Endodermal cell (in vitro differentiated cells): ENCODE measurements at regions not wholly inside any gene's neighbourhood (a gene's known extent, or its start where the extent isn't known, plus 50 kb on each side); places are given as distances from the start of the nearest gene placed in this dataset.

Experiments
- DNase-seq: peaks from one replicate; pipeline ENCODE4 v3.0.0-alpha.2; 2017
- H3K27ac ChIP-seq: 2 replicates; pipeline ENCODE4 v1.5.1; 2013; ENCODE audit warnings: mild to moderate bottlenecking, low read depth, low read length, moderate library complexity
- H3K27me3 ChIP-seq: 2 replicates; pipeline ENCODE4 v1.6.1; 2013; ENCODE audit warnings: mild to moderate bottlenecking, low read length, moderate library complexity; ENCODE audit not compliant: insufficient read depth, control insufficient read depth, poor library complexity, severe bottlenecking
- H3K36me3 ChIP-seq: 2 replicates; pipeline ENCODE4 v1.7.0; 2013; ENCODE audit warnings: mild to moderate bottlenecking, low read length, moderate library complexity; ENCODE audit not compliant: control insufficient read depth, insufficient read depth
- H3K4me1 ChIP-seq: one replicate; pipeline ENCODE4 v1.7.0; 2013; ENCODE audit warnings: low read length; ENCODE audit not compliant: control insufficient read depth, insufficient read depth
- H3K4me3 ChIP-seq: 2 replicates; pipeline ENCODE4 v1.5.1; 2013; ENCODE audit warnings: mild to moderate bottlenecking, low read length, moderate library complexity
- H3K9ac ChIP-seq: 2 replicates; pipeline ENCODE4 v1.6.1; 2013; ENCODE audit warnings: mild to moderate bottlenecking, low read length, moderate library complexity; ENCODE audit not compliant: poor library complexity, severe bottlenecking; ENCODE audit errors: extremely low read depth
- H3K9me3 ChIP-seq: 2 replicates; pipeline ENCODE4 v1.6.1; 2013; ENCODE audit warnings: mild to moderate bottlenecking, low read length, moderate library complexity; ENCODE audit not compliant: control insufficient read depth
- H3K27ac Mint-ChIP-seq: 2 replicates; pipeline ENCODE4 v1.8.0; 2020; ENCODE audit warnings: mixed read lengths
- H3K27me3 Mint-ChIP-seq: 2 replicates; pipeline ENCODE4 v1.8.0; 2021; ENCODE audit warnings: mild to moderate bottlenecking, mixed read lengths; ENCODE audit not compliant: insufficient read depth
- H3K36me3 Mint-ChIP-seq: 2 replicates; pipeline ENCODE4 v1.8.0; 2020; ENCODE audit warnings: low read depth, mixed read lengths
- H3K4me1 Mint-ChIP-seq: 2 replicates; pipeline ENCODE4 v1.8.0; 2020; ENCODE audit warnings: mixed read lengths
- H3K4me3 Mint-ChIP-seq: 2 replicates; pipeline ENCODE4 v1.8.0; 2020; ENCODE audit warnings: mild to moderate bottlenecking, moderate library complexity, mixed read lengths
- H3K9me3 Mint-ChIP-seq: 2 replicates; pipeline ENCODE4 v1.8.0; 2020; ENCODE audit warnings: mild to moderate bottlenecking, mixed read lengths
- CTCF ChIP-seq: fragments of 200-600 bp; sonication (generic); conservative IDR thresholded peaks from 2 replicates; pipeline ENCODE4 v1.5.0; 2021; ENCODE audit warnings: antibody characterized with exemption, mild to moderate bottlenecking
- WGBS, 2 experiments: methylation state at CpG; one replicate each; pipeline versions ENCODE4 v1.1.5 to v1.1.7; 2013; ENCODE audit warnings: missing lambda C conversion rate in 2 of 2, mixed read lengths in 1 of 2; ENCODE audit not compliant: insufficient coverage in 1 of 2, insufficient read length in 1 of 2; 5-methylcytosine and 5-hydroxymethylcytosine counted together

DNA sequence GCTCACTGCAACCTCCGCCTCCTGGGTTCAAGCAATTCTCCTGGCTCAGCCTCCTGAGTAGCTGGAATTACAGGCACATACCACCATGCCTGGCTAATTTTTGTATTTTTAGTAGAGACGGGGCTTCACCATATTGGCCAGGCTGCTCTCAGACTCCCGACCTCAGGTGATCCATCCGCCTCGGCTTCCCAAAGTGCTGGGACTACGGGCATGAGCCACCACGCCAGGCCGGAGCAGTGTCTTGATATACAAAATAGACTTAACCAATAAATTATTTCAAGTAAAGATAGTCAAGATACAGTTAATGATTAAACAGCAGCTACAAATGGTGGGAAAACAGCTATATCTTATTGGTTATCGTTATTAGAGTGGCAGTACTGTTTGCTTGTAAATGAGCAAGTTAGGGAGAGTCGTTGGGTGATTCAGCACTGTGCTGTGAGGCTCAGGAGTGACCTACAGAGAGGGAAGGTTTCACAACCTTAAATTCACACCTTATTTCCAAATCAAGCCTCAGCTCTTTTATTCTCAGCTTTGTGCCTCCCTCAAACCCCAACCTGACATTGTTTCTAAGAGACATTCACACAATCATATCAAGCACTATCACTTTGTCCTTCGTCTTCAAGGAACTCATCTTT, 1128.4 kb upstream of the MAP3K7 start:
- no peaks in the 10 kb centered on the region for H3K27me3 Mint-ChIP-seq
- Histone ChIP-seq H3K27me3 (no peaks in the 10 kb centered on the region), H3K9me3 (no peaks in the 10 kb centered on the region), H3K4me1 (no peaks in the 10 kb centered on the region), H3K36me3 (no peaks in the 10 kb centered on the region), H3K27ac (no peak overlapping the region), H3K9ac (no peak overlapping the region), H3K4me3 (no peak overlapping the region)
- H3K27ac Mint-ChIP-seq: no peak overlapping the region
- no peaks in the 10 kb centered on the region for H3K4me1 Mint-ChIP-seq
- 91% methylated on average over 5 to 11 of the region's 11 CpGs for WGBS, 2 experiments
- DNase-seq: no peak
- no peak for TF ChIP-seq CTCF
- H3K36me3 Mint-ChIP-seq: no peaks in the 10 kb centered on the region
- H3K9me3 Mint-ChIP-seq: no peaks in the 10 kb centered on the region
- no peak overlapping the region for H3K4me3 Mint-ChIP-seq

DNA sequence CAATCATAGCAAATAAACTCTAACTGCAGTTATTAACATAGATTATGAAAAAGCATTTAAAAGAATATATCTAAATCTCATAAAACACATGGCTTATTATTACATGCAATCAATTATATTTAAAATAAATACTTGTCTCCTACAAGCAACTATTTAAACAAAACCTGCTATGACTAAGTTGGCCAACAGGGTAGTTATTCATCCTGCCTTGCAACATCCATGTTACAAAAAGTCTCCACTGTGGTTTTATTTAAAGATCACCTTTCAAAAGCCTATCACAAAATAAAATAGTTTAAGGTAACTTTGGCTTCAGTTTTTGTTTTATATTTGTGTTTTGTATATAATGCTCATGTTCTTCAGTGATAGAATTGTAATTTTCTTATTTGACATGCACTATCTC, 1127.0 kb upstream of the MAP3K7 start:
- H3K36me3 Mint-ChIP-seq: no peaks in the 10 kb centered on the region
- TF ChIP-seq CTCF: peak; percentile 44

DNA sequence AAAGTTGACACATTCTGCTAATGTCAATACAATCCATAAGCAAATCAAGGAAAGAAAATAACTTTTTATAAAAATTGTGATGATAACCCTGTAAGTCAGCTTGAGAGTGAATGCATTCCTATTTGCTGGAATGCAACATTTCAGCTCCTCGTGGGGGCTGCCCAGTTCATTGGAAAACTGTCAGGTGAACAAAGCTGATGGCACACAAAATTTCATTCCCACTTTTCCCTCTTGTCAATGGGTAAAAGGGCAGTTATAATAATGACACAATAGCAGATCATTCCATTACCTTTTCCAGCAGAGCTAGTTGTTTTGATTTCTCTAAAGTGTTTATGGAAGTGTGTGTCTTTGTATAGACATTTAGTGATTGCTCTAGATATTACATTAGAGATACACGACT, 1124.6 kb upstream of the MAP3K7 start:
- Histone ChIP-seq H3K27me3 (no peaks in the 10 kb centered on the region), H3K27ac (no peak overlapping the region), H3K36me3 (no peaks in the 10 kb centered on the region), H3K4me3 (no peak overlapping the region), H3K9me3 (no peaks in the 10 kb centered on the region), H3K4me1 (no peaks in the 10 kb centered on the region), H3K9ac (no peak overlapping the region)
- H3K9me3 Mint-ChIP-seq: no peaks in the 10 kb centered on the region
- H3K36me3 Mint-ChIP-seq: no peaks in the 10 kb centered on the region
- no peak overlapping the region for H3K27ac Mint-ChIP-seq
- H3K4me3 Mint-ChIP-seq: no peak overlapping the region
- H3K27me3 Mint-ChIP-seq: no peaks in the 10 kb centered on the region
- 85% methylated on average over 2 of the region's 2 CpGs; no CpG with 5 or more reads in 1 of the 2 experiments for WGBS, 2 experiments
- no peak for DNase-seq
- TF ChIP-seq CTCF: no peak
- no peaks in the 10 kb centered on the region for H3K4me1 Mint-ChIP-seq

More for the DNA sequence above, 1127.0 kb upstream of the MAP3K7 start:
- H3K27ac Mint-ChIP-seq: no peak overlapping the region
- no peaks in the 10 kb centered on the region for H3K36me3 ChIP-seq
- no peak overlapping the region for H3K4me3 ChIP-seq
- no peak for DNase-seq
- H3K27ac ChIP-seq: no peak overlapping the region
- H3K4me1 ChIP-seq: no peaks in the 10 kb centered on the region
- no peak overlapping the region for H3K9ac ChIP-seq
- H3K4me3 Mint-ChIP-seq: no peak overlapping the region
- H3K9me3 Mint-ChIP-seq: no peaks in the 10 kb centered on the region
- no peaks in the 10 kb centered on the region for H3K4me1 Mint-ChIP-seq
- no peaks in the 10 kb centered on the region for H3K27me3 ChIP-seq
- H3K27me3 Mint-ChIP-seq: no peaks in the 10 kb centered on the region
- no peaks in the 10 kb centered on the region for H3K9me3 ChIP-seq
